Fibroblast of lung (primary cell): ENCODE measurements at regions not wholly inside any gene's neighbourhood (a gene's known extent, or its start where the extent isn't known, plus 50 kb on each side); places are given as distances from the start of the nearest gene placed in this dataset.

Source experiments
- DNase-seq, 2 donors: peaks; one replicate each; pipeline versions ENCODE4 v3.0.0 to v3.0.0-alpha.2; 2010; ENCODE audit warnings: low read depth in 2 of 2
- H2AFZ ChIP-seq: 2 replicates; pipeline ENCODE4 v1.5.1; 2012; ENCODE audit warnings: low read length, control low read depth, inconsistent platforms
- H3K27ac ChIP-seq: 2 replicates; pipeline ENCODE4 v1.5.1; 2011; ENCODE audit warnings: low read length, control low read depth; ENCODE audit not compliant: insufficient read depth
- H3K27me3 ChIP-seq: 2 replicates; pipeline ENCODE4 v1.5.1; 2011; ENCODE audit warnings: mild to moderate bottlenecking, low read length; ENCODE audit not compliant: control insufficient read depth, insufficient read depth
- H3K36me3 ChIP-seq: 2 replicates; pipeline ENCODE4 v1.5.1; 2011; ENCODE audit warnings: low read length; ENCODE audit not compliant: control insufficient read depth, insufficient read depth
- H3K4me1 ChIP-seq: 2 replicates; pipeline ENCODE4 v1.5.1; 2011; ENCODE audit warnings: low read length; ENCODE audit not compliant: control insufficient read depth, insufficient read depth; ENCODE audit errors: extremely low read depth
- H3K4me2 ChIP-seq: 2 replicates; pipeline ENCODE4 v1.5.1; 2011; ENCODE audit warnings: low read length, control low read depth; ENCODE audit not compliant: insufficient read depth; ENCODE audit errors: extremely low read depth
- H3K4me3 ChIP-seq, 4 experiments: fragments of 200-600 bp in 1 of 4; sonication (generic) in 1 of 4; replicated peaks in 1 of 4; 2 replicates each; pipeline ENCODE4 v1.5.1; 2011 to 2016; ENCODE audit warnings: low read length in 4 of 4, low read depth in 3 of 4, mild to moderate bottlenecking in 3 of 4, control low read depth in 2 of 4, inconsistent platforms in 1 of 4, mixed read lengths in 1 of 4; ENCODE audit not compliant: insufficient read depth in 1 of 4; ENCODE audit errors: control extremely low read depth in 1 of 4
- H3K79me2 ChIP-seq: 2 replicates; pipeline ENCODE4 v1.5.1; 2012; ENCODE audit warnings: mild to moderate bottlenecking, low read length, inconsistent platforms; ENCODE audit not compliant: control insufficient read depth, insufficient read depth
- H3K9ac ChIP-seq: 2 replicates; pipeline ENCODE4 v1.5.1; 2011; ENCODE audit warnings: mild to moderate bottlenecking, low read length, control low read depth; ENCODE audit not compliant: insufficient read depth
- H3K9me3 ChIP-seq: 2 replicates; pipeline ENCODE4 v1.5.1; 2012; ENCODE audit warnings: low read depth, low read length; ENCODE audit not compliant: control insufficient read depth, insufficient read depth
- H4K20me1 ChIP-seq: 2 replicates; pipeline ENCODE4 v1.5.1; 2011; ENCODE audit warnings: low read length; ENCODE audit not compliant: control insufficient read depth, insufficient read depth; ENCODE audit errors: extremely low read depth
- CTCF ChIP-seq, 2 donors: IDR thresholded peaks in 1 of 2; conservative IDR thresholded peaks in 1 of 2; 1 replicate in 1 of 2; 2 replicates in 1 of 2; pipeline ENCODE4 v1.5.1; 2011 to 2012; ENCODE audit warnings: low read length in 2 of 2, control low read depth in 1 of 2, inconsistent platforms in 1 of 2, low read depth in 1 of 2, mild to moderate bottlenecking in 1 of 2
- EZH2 ChIP-seq: IDR thresholded peaks from 2 replicates; pipeline ENCODE4 v1.5.1; 2012; ENCODE audit warnings: low read length, control low read depth, mild to moderate bottlenecking; ENCODE audit errors: missing control alignments

DNA sequence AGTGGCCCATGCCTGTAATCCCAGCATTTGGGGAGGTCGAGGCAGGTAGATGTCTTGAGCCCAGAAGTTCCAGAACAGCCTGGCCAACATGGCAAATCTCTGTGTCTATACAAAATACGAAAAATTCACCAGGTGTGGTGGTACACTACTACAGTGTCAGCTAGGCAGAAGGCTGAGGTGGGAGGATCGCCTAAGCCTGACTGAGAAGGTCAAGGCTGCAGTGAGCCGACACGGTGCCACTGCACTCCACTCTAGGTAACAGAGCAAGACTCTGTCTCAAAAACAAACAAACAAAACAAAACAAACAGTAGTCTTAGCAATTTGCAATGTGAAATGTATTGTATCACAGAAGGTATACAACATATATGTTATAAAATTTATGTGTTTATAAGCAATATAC lies 348.0 kb downstream of the SEMA3D start:
- no peaks in the 10 kb centered on the region for H4K20me1 ChIP-seq
- TF ChIP-seq CTCF (conservative IDR thresholded peaks at IDR 0.05 in 1 of 2, IDR thresholded peaks at IDR 0.05 in 1 of 2; ENCODE audit: low read depth in 1 of 2, low read length in 2 of 2) (no peak), EZH2 (no peak)
- no peaks in the 10 kb centered on the region for H3K27me3 ChIP-seq
- H3K79me2 ChIP-seq: no peaks in the 10 kb centered on the region
- H3K27ac ChIP-seq: no peak overlapping the region
- no peak overlapping the region for H3K4me3 ChIP-seq
- H3K9me3 ChIP-seq: no peaks in the 10 kb centered on the region
- no peak overlapping the region for H3K9ac ChIP-seq
- no peak overlapping the region for H2AFZ ChIP-seq
- H3K4me2 ChIP-seq: no peak overlapping the region
- H3K36me3 ChIP-seq: no peaks in the 10 kb centered on the region
- peaks cover 2% of the 10 kb centered on the region for H3K4me1 ChIP-seq
- no peak for DNase-seq

- H4K20me1 ChIP-seq: no peaks in the 10 kb centered on the region
- TF ChIP-seq EZH2: no peak
- TF ChIP-seq CTCF (conservative IDR thresholded peaks at IDR 0.05 in 1 of 2, IDR thresholded peaks at IDR 0.05 in 1 of 2; ENCODE audit: low read depth in 1 of 2, low read length in 2 of 2): no peak
- no peaks in the 10 kb centered on the region for H3K9me3 ChIP-seq
- H3K4me2 ChIP-seq: no peak overlapping the region
- no peak overlapping the region for H3K27ac ChIP-seq
- peaks cover 2% of the 10 kb centered on the region for H3K4me1 ChIP-seq
- no peak for DNase-seq
- H3K36me3 ChIP-seq: no peaks in the 10 kb centered on the region
- H3K27me3 ChIP-seq: no peaks in the 10 kb centered on the region
- no peak overlapping the region for H3K4me3 ChIP-seq
- H3K9ac ChIP-seq: no peak overlapping the region
- no peaks in the 10 kb centered on the region for H3K79me2 ChIP-seq
- H2AFZ ChIP-seq: no peak overlapping the region
Measured at GRCh38 chr7:84837405-84837804, 349.5 kb downstream of the SEMA3D start.

DNA sequence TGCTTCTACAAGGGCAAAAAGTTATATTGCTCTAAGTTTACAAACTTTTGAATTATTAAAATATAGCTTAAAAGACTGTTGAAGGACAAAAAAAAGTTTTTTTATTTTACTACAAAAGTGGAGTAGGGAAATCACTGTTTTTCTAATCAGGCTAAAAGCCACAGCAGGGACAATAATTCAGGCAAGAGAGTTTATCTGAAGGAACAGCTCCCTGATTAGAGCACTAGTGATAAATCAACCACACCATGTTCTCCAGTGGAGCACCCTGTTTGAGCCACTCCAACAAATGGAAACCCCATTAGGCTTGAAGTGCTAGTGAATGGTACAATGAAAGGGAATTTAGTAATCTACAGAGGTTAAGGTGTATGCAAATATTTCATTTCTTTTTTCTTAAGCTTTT lies 357.1 kb downstream of the SEMA3D start:
- no peaks in the 10 kb centered on the region for H3K27me3 ChIP-seq
- no peak overlapping the region for H3K4me3 ChIP-seq
- no peaks in the 10 kb centered on the region for H3K4me1 ChIP-seq
- H3K9me3 ChIP-seq: no peaks in the 10 kb centered on the region
- no peak overlapping the region for H3K9ac ChIP-seq
- no peaks in the 10 kb centered on the region for H3K79me2 ChIP-seq
- TF ChIP-seq EZH2 (no peak), CTCF (conservative IDR thresholded peaks at IDR 0.05 in 1 of 2, IDR thresholded peaks at IDR 0.05 in 1 of 2; ENCODE audit: low read depth in 1 of 2, low read length in 2 of 2) (no peak)
- H3K4me2 ChIP-seq: no peak overlapping the region
- H3K27ac ChIP-seq: no peak overlapping the region
- no peaks in the 10 kb centered on the region for H4K20me1 ChIP-seq
- no peak overlapping the region for H2AFZ ChIP-seq
- no peak for DNase-seq
- H3K36me3 ChIP-seq: no peaks in the 10 kb centered on the region
